Cerebellar nuclear complex (tissue), 1 donor: ENCODE measurements at regions not wholly inside any gene's neighbourhood (a gene's known extent, or its start where the extent isn't known, plus 50 kb on each side); places are given as distances from the start of the nearest gene placed in this dataset.

ENCODE experiments used
- DNase-seq, 2 experiments: peaks; one replicate each; lab custom pipeline; 2025; lab: John Stamatoyannopoulos, UW

- DNase-seq, result peak in 1 of 2 experiments; percentile 28
Observed at GRCh38 chr2:104321116-104321795, 532.7 kb upstream of the POU3F3 start.

GRCh38 chr2:104321796-104322349, 532.0 kb upstream of the POU3F3 start:
- DNase-seq, result no peak

- DNase-seq, result no peak
Observed at GRCh38 chr2:104332731-104333130, 521.2 kb upstream of the POU3F3 start.

- no peak for DNase-seq
Observed at GRCh38 chr2:104337869-104338268, 516.0 kb upstream of the POU3F3 start.

- no peak for DNase-seq
Observed at GRCh38 chr2:104340162-104340561, 513.8 kb upstream of the POU3F3 start.

- no peak for DNase-seq
Observed at GRCh38 chr2:104340879-104341828, 512.8 kb upstream of the POU3F3 start.

GRCh38 chr2:104344306-104344705, 509.6 kb upstream of the POU3F3 start:
- no peak for DNase-seq

GRCh38 chr2:104344985-104345384, 508.9 kb upstream of the POU3F3 start:
- DNase-seq, result no peak

- no peak for DNase-seq
Observed at GRCh38 chr2:104358122-104358521, 495.8 kb upstream of the POU3F3 start.

- no peak for DNase-seq
Observed at GRCh38 chr2:104361414-104361813, 492.5 kb upstream of the POU3F3 start.

GRCh38 chr2:104368089-104368488, 485.8 kb upstream of the POU3F3 start:
- no peak for DNase-seq

- DNase-seq, result no peak
Observed at GRCh38 chr2:104371087-104371781, 482.7 kb upstream of the POU3F3 start.

- no peak for DNase-seq
Observed at GRCh38 chr2:104375206-104375605, 478.7 kb upstream of the POU3F3 start.

GRCh38 chr2:104378853-104379374, 475.0 kb upstream of the POU3F3 start:
- DNase-seq, result peak in 1 of 2 experiments; percentile 23

- DNase-seq, result no peak
Observed at GRCh38 chr2:104384961-104385360, 469.0 kb upstream of the POU3F3 start.

GRCh38 chr2:104385743-104386142, 468.2 kb upstream of the POU3F3 start:
- no peak for DNase-seq

GRCh38 chr2:104388296-104388695, 465.6 kb upstream of the POU3F3 start:
- no peak for DNase-seq

- DNase-seq, result no peak
Observed at GRCh38 chr2:104402825-104403224, 451.1 kb upstream of the POU3F3 start.

GRCh38 chr2:104404526-104404925, 449.4 kb upstream of the POU3F3 start:
- DNase-seq, result no peak

- DNase-seq, result no peak
Observed at GRCh38 chr2:104405623-104406022, 448.3 kb upstream of the POU3F3 start.

- no peak for DNase-seq
Observed at GRCh38 chr2:104406261-104406726, 447.6 kb upstream of the POU3F3 start.

- DNase-seq, result no peak
Observed at GRCh38 chr2:104407641-104408040, 446.3 kb upstream of the POU3F3 start.
